HG02870 (cell line): ENCODE measurements at regions not wholly inside any gene's neighbourhood (a gene's known extent, or its start where the extent isn't known, plus 50 kb on each side); places are given as distances from the start of the nearest gene placed in this dataset.

Source experiments
- ATAC-seq: cut with Tn5 transposase; IDR thresholded peaks from one replicate; pipeline ENCODE4 v1.9.1; 2021; ENCODE audit warnings: mild to moderate bottlenecking, moderate library complexity; ENCODE audit not compliant: unreplicated experiment

DNA sequence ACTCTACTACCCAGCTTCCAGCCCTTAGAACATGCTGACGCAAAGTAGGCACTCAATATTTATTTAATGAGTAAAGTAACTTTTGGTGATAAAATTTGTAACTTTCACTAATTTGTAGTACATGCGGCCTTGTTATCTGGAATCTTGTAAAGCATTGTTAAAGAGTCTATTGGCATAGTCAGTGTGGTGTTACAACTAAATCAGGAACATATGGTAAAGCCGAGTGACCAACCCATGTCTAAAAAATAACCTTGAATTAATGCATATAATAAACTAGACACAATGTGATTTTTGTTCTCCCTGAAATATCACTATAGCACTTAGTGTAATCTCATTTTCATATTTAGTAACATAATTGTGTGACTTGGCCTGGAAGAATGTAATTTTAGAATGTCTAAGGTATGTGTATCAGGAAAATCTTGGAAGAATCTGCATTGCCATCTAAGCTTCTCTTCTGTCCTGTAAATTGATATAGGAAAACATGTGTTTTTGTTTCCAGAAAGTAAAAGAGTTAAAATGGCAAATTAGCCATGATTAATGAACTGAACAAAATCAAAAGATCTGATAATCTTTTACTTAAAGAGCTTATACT, 256.7 kb upstream of the GNAI1 start:
- ATAC-seq = no peak

DNA sequence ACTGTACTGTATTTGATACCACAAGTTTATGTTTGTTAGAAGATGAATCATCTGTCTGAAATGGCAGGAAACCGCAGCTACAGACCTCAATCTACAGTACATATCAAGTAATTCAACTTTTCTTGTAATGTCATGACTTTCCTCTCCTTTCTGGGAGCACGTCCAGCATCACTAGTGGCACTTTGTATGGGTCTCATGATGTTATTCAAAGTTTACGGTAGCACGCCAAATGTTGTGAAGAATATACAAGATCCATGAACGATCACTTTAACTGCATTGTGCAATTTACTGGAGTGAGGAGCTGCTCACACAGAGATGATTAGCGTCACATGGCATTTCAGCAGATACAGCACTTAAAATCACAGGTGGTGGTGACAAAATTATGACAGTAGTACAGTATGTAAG, 257.8 kb upstream of the GNAI1 start:
- ATAC-seq = no peak

DNA sequence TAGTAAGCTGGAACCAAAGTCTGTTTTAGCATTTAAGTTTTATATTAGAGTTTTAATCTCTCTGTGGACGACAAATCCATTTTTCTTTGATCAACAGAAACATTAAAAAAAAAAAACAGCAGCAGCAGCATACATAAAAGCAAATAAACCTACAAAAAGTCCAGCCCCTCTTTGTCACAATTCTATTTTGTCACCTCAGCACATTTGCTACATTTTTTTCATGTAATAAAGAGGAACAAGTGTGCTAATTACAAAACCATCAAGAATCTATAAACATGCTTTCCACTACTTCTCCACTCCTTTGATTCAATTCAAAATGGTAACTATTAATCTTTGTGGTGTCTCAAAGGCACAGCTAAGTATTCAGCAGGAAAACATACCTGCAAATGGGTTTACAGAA, 259.8 kb upstream of the GNAI1 start:
- ATAC-seq = no peak

DNA sequence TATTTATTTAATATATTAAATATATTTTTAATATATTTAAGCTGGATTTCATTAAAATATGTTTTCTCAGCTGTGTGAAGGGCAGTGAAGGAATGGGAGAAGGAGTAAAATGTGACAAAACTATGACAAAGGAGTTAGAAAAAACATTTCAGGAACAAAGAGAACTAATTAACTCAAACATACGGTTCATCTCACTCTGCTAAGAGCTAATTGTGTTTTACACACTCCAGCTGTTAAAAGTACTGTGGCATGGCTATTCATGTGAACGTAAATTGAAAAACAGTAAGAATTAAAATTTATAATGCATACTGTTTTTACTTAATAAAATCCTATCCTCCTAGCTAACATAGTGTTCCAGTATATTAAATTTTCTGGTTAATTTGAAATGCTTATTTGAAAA, 262.5 kb upstream of the GNAI1 start:
- no peak for ATAC-seq

DNA sequence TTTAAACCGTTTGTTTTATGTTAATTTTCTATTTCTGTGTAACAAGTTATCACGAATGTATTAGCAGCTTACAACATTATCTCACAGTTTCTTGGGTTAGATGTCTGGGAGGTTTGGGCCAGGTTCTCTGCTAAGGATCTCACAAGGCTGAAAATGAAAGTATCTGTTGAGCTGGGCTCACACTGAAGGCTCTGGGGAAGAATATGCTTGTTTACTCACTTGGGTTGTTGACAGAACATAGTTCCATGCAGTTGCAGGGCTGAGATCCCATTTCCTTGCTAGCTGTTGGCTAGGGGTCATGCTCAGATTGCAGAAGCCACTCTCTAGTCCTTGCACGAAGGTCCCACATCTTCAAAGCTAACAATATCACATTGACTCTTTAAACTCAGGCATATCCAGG, 266.6 kb upstream of the GNAI1 start:
- ATAC-seq = no peak

DNA sequence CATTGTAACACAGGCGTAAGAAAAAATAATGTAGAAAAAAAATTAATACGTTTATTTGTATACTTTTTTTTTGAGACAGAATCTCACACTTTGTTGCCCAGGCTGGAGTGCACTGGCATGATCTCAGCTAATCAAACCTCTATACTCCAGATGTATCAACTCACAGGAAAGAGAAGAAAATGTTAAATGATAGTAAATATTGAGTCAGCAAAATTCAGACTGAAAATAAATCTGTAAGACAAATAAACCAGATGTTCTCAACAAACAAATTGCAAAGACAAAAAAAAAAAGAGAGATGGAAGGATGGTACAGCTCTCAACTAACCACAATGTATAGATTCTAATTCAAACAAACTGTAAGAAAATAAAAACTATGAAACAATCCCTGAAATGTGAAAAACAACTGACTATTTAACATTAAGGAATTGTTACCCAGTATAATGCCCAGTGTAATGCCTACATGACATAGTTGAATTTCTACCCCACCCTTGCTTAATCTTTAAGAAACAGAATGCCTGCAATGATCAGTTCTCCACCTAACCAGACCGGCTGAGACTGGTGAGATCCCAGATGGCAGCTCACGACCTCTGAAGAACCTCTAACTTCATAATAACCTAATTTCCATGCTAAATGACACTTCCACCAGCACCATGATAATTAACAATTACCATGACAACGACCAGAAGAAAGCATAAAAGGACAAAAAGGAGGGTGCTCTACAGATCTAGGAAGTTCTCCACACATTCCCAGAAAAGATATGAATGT, 272.0 kb upstream of the GNAI1 start:
- no peak for ATAC-seq

DNA sequence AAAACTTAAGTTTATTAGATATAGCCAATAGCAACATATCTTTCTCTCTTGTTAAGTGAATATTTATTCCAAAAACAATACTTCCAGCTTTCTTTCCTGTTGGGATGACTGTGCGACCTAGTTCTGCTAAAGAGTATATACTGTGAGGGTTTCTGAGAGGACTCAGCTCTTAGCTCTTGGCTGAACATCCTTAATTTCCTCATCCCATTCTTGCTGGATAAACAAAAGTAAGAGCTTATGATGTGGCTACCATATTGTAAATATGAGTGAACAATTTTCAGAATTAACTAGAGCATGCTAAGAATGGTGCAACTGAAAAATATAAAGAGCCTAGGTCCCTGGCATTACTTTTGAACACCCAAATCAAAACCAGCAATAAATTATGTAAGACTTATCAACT, 279.5 kb upstream of the GNAI1 start:
- ATAC-seq = no peak

DNA sequence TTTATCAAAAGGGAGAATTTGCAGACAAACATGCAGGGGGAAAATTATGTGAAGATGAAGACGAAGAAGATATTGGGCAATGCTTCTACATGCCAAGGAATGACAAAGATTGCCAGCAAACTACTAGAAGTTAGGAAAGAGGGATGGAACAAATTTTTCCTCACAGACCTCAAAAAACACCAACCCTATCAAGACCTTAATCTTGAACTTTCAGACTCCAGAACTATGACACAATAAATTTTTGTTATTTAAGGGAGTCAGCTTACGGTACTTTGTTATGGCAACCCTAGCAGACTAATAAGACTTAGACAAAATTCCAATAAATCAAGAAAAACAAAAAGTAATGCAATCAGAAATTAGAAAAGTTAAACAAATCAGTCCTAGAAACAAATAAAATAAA, 280.0 kb upstream of the GNAI1 start:
- no peak for ATAC-seq

DNA sequence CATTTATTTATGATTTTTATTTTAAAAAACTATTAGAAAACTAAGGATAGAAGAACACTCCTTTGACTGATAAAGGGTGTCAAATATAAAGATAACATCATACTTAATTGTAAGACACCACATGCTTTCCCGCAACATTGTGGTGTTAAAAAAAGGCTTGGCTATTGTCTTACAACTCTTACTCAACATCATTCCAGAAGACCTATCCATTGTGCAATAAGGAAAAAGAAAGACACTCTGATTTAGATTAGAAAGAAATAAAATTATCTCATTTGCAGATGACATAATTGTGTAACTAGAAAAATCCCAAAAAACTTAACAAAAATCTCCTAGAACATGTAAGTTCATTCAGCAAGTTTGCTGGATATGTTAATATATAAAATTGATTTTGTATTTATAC, 296.7 kb upstream of the GNAI1 start:
- no peak for ATAC-seq

DNA sequence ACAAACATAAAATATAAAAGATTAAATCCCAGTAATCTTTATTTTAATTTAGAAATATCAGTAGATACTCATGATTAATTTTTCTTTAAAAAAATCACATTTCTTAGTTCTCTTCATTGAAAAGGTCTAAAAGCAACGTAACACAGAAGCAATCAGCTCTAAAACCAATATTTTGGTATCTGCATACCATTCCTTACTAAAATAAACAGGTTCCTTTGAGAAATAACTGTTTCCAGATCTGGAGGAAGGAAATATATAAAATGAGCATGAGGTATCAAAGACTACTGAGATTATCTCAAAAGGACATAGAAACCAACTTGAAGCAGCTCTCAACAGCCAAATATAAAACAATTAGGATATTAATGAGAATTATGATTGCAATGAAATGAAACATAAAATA, 301.0 kb upstream of the GNAI1 start:
- no peak for ATAC-seq

DNA sequence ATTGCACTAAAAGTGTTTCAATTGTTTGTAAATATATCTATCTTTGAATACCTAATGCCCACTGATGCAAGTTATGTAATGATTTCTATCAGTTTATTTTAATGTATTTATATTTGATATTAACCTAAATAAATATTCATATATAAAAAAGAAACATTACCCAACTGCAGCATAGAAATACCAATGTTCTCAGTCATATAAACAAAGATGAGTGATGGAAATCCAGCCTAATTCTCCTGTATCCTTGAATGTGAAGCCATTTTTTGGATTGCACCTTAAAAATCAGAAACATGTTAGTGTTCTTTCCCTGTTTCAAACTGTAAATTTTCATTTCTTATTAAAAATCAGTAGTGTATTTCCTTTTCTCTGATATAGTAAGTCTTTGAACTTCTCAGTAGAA, 305.8 kb upstream of the GNAI1 start:
- ATAC-seq = no peak

DNA sequence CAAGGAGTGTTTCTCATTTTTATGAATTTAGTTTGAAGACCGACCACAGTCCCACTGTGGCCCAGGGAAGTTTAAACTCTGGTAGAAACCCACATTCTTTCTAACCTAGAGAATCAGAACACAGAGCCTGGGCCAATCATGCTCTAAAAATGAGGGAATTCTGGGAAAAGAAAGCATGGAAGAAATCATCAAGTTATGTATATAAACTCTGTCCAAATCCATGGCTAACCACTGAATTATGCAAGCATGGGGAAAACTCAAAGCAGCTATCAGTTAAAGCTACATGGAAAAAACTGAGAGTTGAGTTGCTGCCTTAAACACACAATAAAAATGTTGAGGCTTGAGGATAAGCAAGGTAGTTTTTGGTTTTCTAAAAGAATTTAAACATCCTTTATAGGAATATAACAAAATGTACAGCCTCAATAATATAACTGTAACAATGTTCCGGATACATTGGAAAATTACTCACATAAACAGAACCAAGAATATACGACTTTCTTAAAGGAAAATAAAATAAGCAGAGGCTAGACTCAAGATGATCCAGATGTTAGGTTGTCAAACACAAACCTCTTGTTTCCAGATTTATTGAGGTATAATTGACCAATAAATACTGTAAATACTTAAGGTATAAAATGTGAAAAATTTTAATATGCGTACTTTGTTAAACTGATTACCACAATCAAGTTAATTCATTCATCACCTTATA, 311.2 kb upstream of the GNAI1 start:
- ATAC-seq = no peak

DNA sequence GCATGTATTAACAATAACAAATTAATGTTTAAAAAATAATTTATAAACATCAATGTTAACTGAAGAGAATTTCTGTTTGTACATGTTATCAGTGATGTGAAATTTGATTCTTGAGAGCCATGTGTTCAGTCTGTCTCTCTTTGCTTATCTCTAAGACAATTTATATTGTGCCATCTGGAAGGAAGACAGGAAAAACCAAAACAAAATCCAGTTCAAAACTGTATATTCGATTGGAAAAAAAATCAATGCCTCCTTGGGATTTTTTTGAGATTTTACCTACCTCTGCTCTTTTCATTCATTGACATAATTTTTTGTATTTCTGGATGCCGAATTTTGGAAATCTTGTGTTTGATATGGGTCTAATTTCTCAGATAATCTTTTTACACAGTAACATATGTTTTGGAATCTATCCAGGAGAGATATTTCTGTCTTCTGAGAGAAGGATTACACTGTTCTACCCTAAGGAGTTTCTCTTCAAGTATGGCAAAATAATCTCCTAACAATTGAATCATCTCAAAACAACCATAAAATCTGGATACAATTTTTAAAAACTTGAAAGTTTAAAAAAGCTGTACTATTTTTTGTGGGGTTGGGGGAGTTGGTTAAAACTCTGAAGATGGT, 311.9 kb upstream of the GNAI1 start:
- no peak for ATAC-seq

DNA sequence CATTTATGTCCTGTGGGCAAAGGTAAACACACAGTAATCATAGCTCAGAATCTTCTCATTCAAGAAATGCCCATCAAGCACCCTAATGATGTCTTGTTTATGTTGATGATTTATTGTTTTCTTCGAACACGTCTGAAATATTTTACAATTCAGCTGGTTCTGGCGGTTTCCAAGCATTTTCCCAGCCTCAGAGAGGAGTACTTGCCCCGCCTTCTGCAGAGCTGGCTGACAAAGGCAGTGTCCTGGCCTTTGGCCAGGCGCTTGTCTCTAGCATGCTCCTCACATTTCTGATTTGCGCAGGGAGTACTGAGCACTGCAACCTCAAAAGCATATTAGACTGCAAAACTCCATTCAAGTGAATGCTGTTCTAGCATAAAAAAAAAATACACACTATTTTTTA, 314.2 kb upstream of the GNAI1 start:
- no peak for ATAC-seq

DNA sequence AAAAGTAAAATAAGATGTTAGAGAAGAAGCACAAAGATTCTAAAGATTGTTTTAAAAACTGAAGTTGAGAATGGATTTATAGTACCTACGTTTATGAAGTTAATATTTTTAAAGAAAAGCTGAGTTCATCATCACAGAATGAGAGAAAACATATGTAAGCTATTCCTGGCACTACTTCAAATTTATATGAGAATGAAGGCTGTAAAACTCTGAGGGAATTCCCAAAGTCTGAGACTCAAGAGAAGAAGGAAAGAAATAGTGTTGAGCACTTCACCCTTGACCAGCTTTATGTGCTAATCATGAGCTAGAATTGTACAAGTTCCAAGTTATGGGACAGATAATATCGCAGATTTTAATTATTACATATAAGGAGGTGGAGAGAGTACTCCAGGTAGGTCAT, 323.7 kb upstream of the GNAI1 start:
- no peak for ATAC-seq

DNA sequence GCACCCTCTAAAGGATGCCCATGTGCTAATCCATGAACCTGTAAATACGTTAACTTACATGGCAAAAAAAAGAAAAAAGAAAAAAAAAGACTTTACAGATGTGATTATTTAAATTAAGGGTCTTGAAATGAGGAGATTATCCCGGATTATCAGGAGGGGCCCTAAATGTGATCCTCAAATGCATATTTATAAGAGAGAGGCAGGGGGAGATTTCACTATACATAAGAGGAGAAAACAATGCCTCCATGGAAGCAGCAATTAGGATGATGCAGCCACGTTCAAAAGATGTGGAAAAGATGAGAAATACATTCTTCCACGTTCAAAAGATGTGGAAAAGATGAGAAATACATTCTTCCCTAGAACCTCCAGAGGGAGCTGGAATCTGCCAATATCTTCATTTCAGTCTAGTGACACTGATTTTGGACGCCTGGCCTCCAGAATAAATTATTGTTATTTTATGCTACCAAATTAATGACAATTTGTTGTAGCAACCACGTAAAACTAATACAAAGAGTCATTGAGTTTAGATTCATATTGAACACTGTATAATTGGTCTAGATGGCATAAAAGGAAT, 328.4 kb upstream of the GNAI1 start:
- ATAC-seq = no peak

DNA sequence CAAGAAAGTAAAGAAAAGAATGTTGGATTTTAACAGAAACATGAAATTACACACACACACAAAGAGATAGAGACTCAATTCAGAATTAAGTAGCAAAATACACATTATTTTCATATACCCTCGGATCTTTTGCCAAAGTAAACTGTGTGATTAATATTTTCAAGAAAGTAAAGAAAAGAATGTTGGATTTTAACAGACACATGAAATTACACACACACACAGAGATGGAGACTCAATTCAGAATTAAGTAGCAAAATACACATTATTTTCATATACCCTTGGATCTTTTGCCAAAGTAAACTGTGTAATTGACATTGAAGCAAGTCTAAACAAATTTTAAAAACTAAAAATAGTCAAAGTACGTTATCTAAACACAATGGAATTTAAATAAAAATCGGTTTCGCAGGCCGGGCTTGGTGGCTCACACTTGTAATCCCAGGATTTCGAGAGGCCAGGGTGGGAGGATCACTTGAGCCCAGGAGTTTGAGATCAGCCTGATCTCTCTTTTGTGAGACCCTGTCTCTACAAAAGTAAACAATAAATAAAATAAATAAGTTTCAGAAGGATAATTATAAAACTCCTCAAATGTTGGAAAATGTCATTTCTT, 337.3 kb upstream of the MAGI2 start:
- ATAC-seq = no peak

DNA sequence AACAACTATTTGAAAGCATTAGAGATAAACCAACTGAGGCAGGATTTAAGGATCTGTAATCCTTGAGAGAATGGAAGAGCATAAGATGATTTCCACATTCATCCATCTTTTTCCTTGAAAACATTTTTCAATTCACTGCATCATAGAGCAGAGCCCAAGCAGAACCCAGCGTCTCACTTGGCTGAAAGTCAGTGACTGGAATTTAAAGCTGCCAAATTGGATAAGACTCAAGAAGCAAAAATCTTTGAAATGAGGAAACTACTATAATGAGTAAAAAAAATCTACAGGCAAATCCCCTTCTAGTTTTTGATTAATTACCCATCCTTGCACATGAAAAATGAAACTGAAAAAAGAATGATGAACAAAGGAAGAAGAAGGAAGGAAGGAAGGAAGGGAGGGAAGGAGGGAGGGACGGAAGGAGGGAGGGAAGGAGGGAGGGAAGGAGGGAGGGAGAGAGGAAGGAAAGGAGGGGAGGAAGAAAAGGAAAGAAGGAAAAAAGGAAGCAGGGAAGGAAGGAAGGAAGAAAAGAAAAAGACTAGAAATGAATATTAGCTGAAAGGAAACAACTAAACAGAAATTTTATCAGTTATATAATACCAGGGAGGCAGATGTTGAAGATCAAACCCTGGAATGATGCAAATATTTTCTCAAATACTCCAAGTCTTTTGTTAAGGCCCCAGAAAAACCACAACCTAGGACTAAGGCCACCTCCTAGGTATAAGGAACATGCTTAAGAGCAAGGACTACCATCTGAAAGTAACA, 336.3 kb upstream of the MAGI2 start:
- no peak for ATAC-seq

DNA sequence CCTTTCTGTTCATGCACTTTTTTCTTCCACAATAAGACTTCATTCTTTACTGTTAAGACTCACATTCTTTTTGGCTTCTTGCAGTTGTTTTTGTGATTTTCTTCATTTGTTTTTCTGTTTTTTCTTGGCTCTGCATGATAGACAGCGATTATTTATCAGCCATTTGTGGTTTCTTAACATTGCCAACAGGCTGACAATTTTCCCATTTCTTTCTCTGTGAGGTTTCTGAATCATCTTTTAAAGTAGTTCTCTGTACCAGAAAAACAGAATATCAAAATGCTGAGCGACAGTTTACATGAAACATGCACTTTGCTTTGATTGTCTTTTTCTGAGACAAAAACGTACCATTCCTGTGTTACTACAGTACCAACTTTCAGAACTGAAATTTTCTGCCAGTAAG, 334.2 kb upstream of the MAGI2 start:
- ATAC-seq = no peak

DNA sequence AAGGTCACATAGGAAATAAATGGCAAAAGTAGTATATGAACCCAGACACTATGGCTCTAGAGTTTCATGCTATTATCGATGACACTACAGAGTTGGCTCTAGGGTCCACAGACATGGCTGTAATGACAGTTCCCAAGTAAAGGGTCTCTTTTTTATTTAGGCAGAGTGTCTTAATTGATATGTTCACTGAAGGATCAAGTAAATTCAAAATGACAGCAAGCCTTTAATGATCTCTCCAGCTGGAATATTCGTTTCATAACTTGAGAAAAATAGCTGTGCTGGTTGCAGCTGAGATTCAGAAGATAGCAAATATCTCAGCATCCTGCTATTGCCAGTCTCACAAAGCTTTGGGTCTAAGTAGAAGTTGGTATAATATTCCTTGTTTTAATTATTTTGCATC, 333.6 kb upstream of the MAGI2 start:
- no peak for ATAC-seq
